A673 (cell line): ENCODE measurements at regions not wholly inside any gene's neighbourhood (a gene's known extent, or its start where the extent isn't known, plus 50 kb on each side); places are given as distances from the start of the nearest gene placed in this dataset.
A peak's percentile ranks its signal among the peaks of the same experiment; 100 is the strongest.

ENCODE experiments used
- BruUV-seq: library from RNA; stranded (reverse); fragments of 400-500 nt; replicated peaks from 2 replicates; lab custom pipeline; 2021; lab: Mats Ljungman, UMichigan
- CTCF ChIA-PET: fragments of 300-600 bp; sonication (Branson Sonifier 250); formaldehyde crosslinking; loops from one replicate; lab custom pipeline; 2022; ENCODE audit warnings: antibody characterized with exemption; lab: Charles Lee
- POLR2A ChIA-PET: fragments of 300-600 bp; sonication (Branson Sonifier 250); formaldehyde crosslinking; loops from one replicate; lab custom pipeline; 2022; ENCODE audit warnings: antibody characterized with exemption; ENCODE audit not compliant: low non-redundant PET; lab: Charles Lee
- DNase-seq: peaks from one replicate; pipeline ENCODE4 v3.0.0-alpha.2; 2015; ENCODE audit warnings: low spot score
- H3K27ac ChIP-seq: fragments of 200-600 bp; sonication (generic); 2 replicates; pipeline ENCODE4 v1.5.1; 2016; ENCODE audit warnings: mixed run types, low read depth, mild to moderate bottlenecking, mixed read lengths, antibody characterized with exemption, low read length; ENCODE audit not compliant: poor library complexity, severe bottlenecking
- H3K27me3 ChIP-seq: fragments of 200-600 bp; sonication (generic); replicated peaks from 2 replicates; pipeline ENCODE4 v1.6.1; 2017; ENCODE audit warnings: mixed run types, low read depth, mild to moderate bottlenecking, mixed read lengths, antibody characterized with exemption, low read length; ENCODE audit not compliant: insufficient read depth, poor library complexity
- H3K36me3 ChIP-seq: fragments of 200-600 bp; sonication (generic); 2 replicates; pipeline ENCODE4 v1.6.1; 2016; ENCODE audit warnings: mixed run types, mild to moderate bottlenecking, mixed read lengths, antibody characterized with exemption, low read length; ENCODE audit not compliant: insufficient read depth, poor library complexity, severe bottlenecking
- H3K4me1 ChIP-seq: fragments of 200-600 bp; sonication (generic); 2 replicates; pipeline ENCODE4 v1.6.1; 2017; ENCODE audit warnings: mixed run types, mild to moderate bottlenecking, mixed read lengths, antibody characterized with exemption, low read length; ENCODE audit not compliant: insufficient read depth, poor library complexity, severe bottlenecking
- H3K4me3 ChIP-seq: fragments of 200-600 bp; sonication (generic); 2 replicates; pipeline ENCODE4 v1.5.1; 2016; ENCODE audit warnings: low read depth, mixed run types, mild to moderate bottlenecking, mixed read lengths, low read length; ENCODE audit not compliant: poor library complexity, severe bottlenecking
- H3K9me3 ChIP-seq: fragments of 200-600 bp; sonication (generic); 2 replicates; pipeline ENCODE4 v1.6.1; 2016; ENCODE audit warnings: mixed run types, low read depth, mild to moderate bottlenecking, mixed read lengths, antibody characterized with exemption, low read length; ENCODE audit not compliant: poor library complexity, severe bottlenecking
- EZH2 ChIP-seq: fragments of 200-600 bp; sonication (generic); IDR thresholded peaks from 2 replicates; pipeline ENCODE4 v1.6.1; 2017; ENCODE audit warnings: borderline replicate concordance, low read depth, mild to moderate bottlenecking, mixed read lengths, antibody characterized with exemption, low read length; ENCODE audit not compliant: poor library complexity, severe bottlenecking
- intact Hi-C: fragments of 100-400 bp; cut with micrococcal nuclease; formaldehyde crosslinking; loops from one replicate; pipeline ENCODE4 v1.10.0; 2022; ENCODE audit not compliant: unreplicated experiment
- TF ChIP-seq, protein P1 (sequence below): fragments of 300-800, 200-600 bp; sonication (generic); conservative IDR thresholded peaks from 2 replicates; pipeline ENCODE4 v1.5.1; 2017; ENCODE audit warnings: low read depth, mild to moderate bottlenecking, antibody characterized with exemption, low read length, moderate library complexity, mixed read lengths

DNA sequence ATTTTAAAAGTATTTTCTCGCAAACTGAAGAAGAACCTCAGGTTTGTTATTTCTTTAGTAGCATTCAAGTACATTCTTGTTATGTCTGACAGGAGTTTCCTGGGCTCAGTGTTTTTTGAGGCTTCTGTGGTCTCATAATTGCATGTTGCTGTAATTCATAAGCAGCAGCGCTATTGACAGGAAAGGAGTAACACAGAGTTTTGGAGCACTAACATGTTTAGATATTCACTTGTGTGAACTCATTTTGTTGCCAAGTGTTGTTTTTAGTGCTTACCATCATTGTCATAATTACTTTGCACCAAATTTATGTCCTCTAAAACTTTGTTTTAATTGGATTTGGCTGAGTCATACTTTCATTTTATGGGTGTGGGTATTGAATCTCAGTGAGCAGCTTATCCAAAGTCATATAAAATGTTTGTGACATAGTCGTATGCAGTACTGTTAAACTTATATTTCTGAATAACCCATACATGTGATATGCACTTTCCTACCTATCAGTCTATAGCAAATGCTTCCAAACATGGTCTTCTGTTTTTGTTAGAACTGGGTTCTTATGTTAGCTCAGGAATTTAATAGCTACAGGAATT, 358.7 kb upstream of the CTSO start:
- intact Hi-C loops: no loop called here
- no peaks in the 10 kb centered on the region for H3K9me3 ChIP-seq
- no peaks in the 10 kb centered on the region for H3K27me3 ChIP-seq
- no peak overlapping the region for H3K27ac ChIP-seq
- POLR2A ChIA-PET: no interaction called here
- CTCF ChIA-PET: no interaction called here
- H3K36me3 ChIP-seq: no peaks in the 10 kb centered on the region
- DNase-seq: peak; percentile 61
- H3K4me3 ChIP-seq: peak overlapping the region; percentile 11
- H3K4me1 ChIP-seq: peaks cover 20% of the 10 kb centered on the region
- TF ChIP-seq, protein P1, sequence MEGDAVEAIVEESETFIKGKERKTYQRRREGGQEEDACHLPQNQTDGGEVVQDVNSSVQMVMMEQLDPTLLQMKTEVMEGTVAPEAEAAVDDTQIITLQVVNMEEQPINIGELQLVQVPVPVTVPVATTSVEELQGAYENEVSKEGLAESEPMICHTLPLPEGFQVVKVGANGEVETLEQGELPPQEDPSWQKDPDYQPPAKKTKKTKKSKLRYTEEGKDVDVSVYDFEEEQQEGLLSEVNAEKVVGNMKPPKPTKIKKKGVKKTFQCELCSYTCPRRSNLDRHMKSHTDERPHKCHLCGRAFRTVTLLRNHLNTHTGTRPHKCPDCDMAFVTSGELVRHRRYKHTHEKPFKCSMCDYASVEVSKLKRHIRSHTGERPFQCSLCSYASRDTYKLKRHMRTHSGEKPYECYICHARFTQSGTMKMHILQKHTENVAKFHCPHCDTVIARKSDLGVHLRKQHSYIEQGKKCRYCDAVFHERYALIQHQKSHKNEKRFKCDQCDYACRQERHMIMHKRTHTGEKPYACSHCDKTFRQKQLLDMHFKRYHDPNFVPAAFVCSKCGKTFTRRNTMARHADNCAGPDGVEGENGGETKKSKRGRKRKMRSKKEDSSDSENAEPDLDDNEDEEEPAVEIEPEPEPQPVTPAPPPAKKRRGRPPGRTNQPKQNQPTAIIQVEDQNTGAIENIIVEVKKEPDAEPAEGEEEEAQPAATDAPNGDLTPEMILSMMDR: no peak
- no peak for TF ChIP-seq EZH2
- no TSS peak for BruUV-seq

DNA sequence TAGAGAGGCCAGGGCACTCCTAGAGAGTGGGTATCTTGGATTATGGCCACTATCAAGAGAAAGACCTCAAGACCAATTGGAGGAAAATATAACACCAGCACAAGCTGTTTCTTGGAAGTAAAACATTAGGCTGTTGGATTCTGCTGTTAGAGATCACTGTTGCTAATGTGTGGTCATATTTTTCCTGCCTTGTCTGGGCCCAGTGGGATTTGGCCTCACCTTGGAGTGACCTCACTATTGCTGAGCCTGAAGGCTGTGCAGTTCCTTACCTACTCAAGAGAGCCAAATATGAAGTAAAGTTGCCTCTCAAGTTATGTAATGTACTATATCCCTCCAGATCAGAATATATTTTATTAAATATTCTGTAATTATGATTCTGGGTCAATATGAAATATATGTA, 355.4 kb upstream of the CTSO start:
- Histone ChIP-seq H3K27ac (no peak overlapping the region), H3K27me3 (no peaks in the 10 kb centered on the region), H3K4me3 (no peak overlapping the region), H3K9me3 (no peaks in the 10 kb centered on the region), H3K36me3 (no peaks in the 10 kb centered on the region), H3K4me1 (peaks cover 28% of the 10 kb centered on the region)
- ChIA-PET CTCF (no interaction called here), POLR2A (no interaction called here)
- TF ChIP-seq, protein P1: no peak
- TF ChIP-seq EZH2: no peak
- BruUV-seq: no TSS peak
- no peak for DNase-seq
- intact Hi-C loops: no loop called here

DNA sequence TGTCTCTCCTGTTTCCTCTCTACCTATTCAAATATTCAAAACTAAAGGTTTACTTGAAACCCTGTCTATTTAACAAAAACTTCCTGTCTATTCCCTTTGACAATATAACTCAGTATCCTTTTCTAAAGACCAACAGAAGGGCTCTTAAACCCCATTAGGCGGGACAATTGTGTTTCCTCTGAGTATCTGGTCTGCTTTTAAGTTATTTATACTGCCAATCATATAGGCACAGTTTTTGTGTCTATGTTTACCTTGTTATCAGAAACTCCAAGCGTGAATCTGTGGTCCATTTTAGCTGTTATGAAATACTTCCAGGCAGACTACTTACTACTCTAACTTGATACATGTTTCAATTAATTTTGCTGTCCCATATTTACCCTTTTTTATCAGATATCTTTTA, 350.0 kb upstream of the CTSO start:
- H3K9me3 ChIP-seq: no peaks in the 10 kb centered on the region
- H3K36me3 ChIP-seq: no peaks in the 10 kb centered on the region
- ChIA-PET POLR2A (no interaction called here), CTCF (no interaction called here)
- intact Hi-C loops: no loop called here
- no peak overlapping the region for H3K4me3 ChIP-seq
- TF ChIP-seq, protein P1: no peak
- TF ChIP-seq EZH2: no peak
- no peak overlapping the region for H3K27ac ChIP-seq
- peaks cover 8% of the 10 kb centered on the region for H3K4me1 ChIP-seq
- H3K27me3 ChIP-seq: no peaks in the 10 kb centered on the region
- DNase-seq: no peak
- BruUV-seq: no TSS peak
